GM23338 (cell line): ENCODE measurements at regions not wholly inside any gene's neighbourhood (a gene's known extent, or its start where the extent isn't known, plus 50 kb on each side); places are given as distances from the start of the nearest gene placed in this dataset.

Source experiments
- ATAC-seq: fragments of 200-7000 bp; cut with Tn5 transposase; 3 replicates; pipeline ENCODE4 v1.9.1; 2020
- DNase-seq: peaks from one replicate; pipeline ENCODE4 v3.0.0-alpha.2; 2015; ENCODE audit warnings: low spot score
- H2AFZ ChIP-seq: fragments of 200-600 bp; sonication (generic); 2 replicates; pipeline ENCODE4 v1.8.0; 2016; ENCODE audit warnings: antibody characterized with exemption, mild to moderate bottlenecking, moderate library complexity
- H3F3A ChIP-seq: fragments of 200-600 bp; sonication (generic); replicated peaks from 2 replicates; pipeline ENCODE4 v1.8.0; 2017; ENCODE audit warnings: antibody characterized with exemption, mixed run types, low read depth
- H3K27ac ChIP-seq: fragments of 200-600 bp; sonication (generic); 2 replicates; pipeline ENCODE4 v1.6.1; 2016; ENCODE audit warnings: low read depth
- H3K27me3 ChIP-seq: fragments of 200-600 bp; sonication (generic); 2 replicates; pipeline ENCODE4 v1.8.0; 2016; ENCODE audit warnings: mild to moderate bottlenecking, mixed run types, moderate library complexity; ENCODE audit not compliant: insufficient read depth
- H3K36me3 ChIP-seq: fragments of 200-600 bp; sonication (generic); 2 replicates; pipeline ENCODE4 v1.8.0; 2016; ENCODE audit warnings: mild to moderate bottlenecking; ENCODE audit not compliant: insufficient read depth
- H3K4me1 ChIP-seq: fragments of 200-600 bp; sonication (generic); 2 replicates; pipeline ENCODE4 v1.8.0; 2016; ENCODE audit warnings: mild to moderate bottlenecking, moderate library complexity; ENCODE audit not compliant: insufficient read depth
- H3K4me2 ChIP-seq: fragments of 200-600 bp; sonication (generic); 2 replicates; pipeline ENCODE4 v1.7.1; 2017; ENCODE audit warnings: mixed run types
- H3K4me3 ChIP-seq: fragments of 200-600 bp; sonication (generic); 2 replicates; pipeline ENCODE4 v1.6.1; 2016; ENCODE audit warnings: mixed run types
- H3K79me2 ChIP-seq: fragments of 200-600 bp; sonication (generic); replicated peaks from 2 replicates; pipeline ENCODE4 v1.8.0; 2017; ENCODE audit warnings: mild to moderate bottlenecking; ENCODE audit not compliant: insufficient read depth
- H3K9me2 ChIP-seq: fragments of 200-600 bp; sonication (generic); 2 replicates; pipeline ENCODE4 v1.8.0; 2017; ENCODE audit not compliant: insufficient read depth
- H4K20me1 ChIP-seq: fragments of 200-600 bp; sonication (generic); replicated peaks from 2 replicates; pipeline ENCODE4 v1.8.0; 2017; ENCODE audit warnings: mild to moderate bottlenecking; ENCODE audit not compliant: insufficient read depth
- H3K27ac Mint-ChIP-seq: 2 replicates; pipeline ENCODE4 v1.8.0; 2020; ENCODE audit warnings: inconsistent platforms, mild to moderate bottlenecking, moderate library complexity, mixed read lengths
- H3K27me3 Mint-ChIP-seq: 3 replicates; pipeline ENCODE4 v1.8.0; 2022; ENCODE audit warnings: low read depth, mild to moderate bottlenecking, moderate library complexity, mixed read lengths, inconsistent platforms; ENCODE audit not compliant: insufficient read depth, poor library complexity
- H3K36me3 Mint-ChIP-seq: 3 replicates; pipeline ENCODE4 v1.8.0; 2021; ENCODE audit warnings: low read depth, mild to moderate bottlenecking, inconsistent platforms, moderate library complexity, mixed read lengths
- H3K4me1 Mint-ChIP-seq: 3 replicates; pipeline ENCODE4 v1.8.0; 2020; ENCODE audit warnings: mild to moderate bottlenecking, inconsistent platforms, mixed read lengths
- H3K4me3 Mint-ChIP-seq: 3 replicates; pipeline ENCODE4 v1.8.0; 2021; ENCODE audit warnings: moderate library complexity, mild to moderate bottlenecking, inconsistent platforms, mixed read lengths
- H3K9me3 Mint-ChIP-seq: 3 replicates; pipeline ENCODE4 v1.8.0; 2020; ENCODE audit warnings: moderate library complexity, mild to moderate bottlenecking, inconsistent platforms, mixed read lengths
- CREB1 ChIP-seq: fragments of 250-450 bp; sonication (Bioruptor Pico); IDR thresholded peaks from 2 replicates; pipeline ENCODE4 v1.5.0; 2020; ENCODE audit warnings: low read depth, mild to moderate bottlenecking, moderate library complexity
- CTCF ChIP-seq, 2 experiments: fragments of 200-600 bp in 1 of 2; sonication (generic) in 1 of 2; conservative IDR thresholded peaks; 2 replicates each; pipeline versions ENCODE4 v1.5.1 to v1.6.1; 2016 to 2017; ENCODE audit warnings: antibody characterized with exemption in 2 of 2, low read depth in 2 of 2, mild to moderate bottlenecking in 2 of 2, moderate library complexity in 1 of 2
- EZH2 ChIP-seq: fragments of 200-600 bp; sonication (generic); IDR thresholded peaks from one replicate; pipeline ENCODE4 v1.8.0; 2017; ENCODE audit warnings: antibody characterized with exemption, mild to moderate bottlenecking, low read depth; ENCODE audit not compliant: unreplicated experiment
- EZH2phosphoT487 ChIP-seq: fragments of 200-600 bp; sonication (generic); IDR thresholded peaks from one replicate; pipeline ENCODE4 v1.8.1; 2018; ENCODE audit warnings: antibody characterized with exemption; ENCODE audit not compliant: unreplicated experiment
- POLR2AphosphoS5 ChIP-seq: IDR thresholded peaks from 2 replicates; pipeline ENCODE4 v1.6.1; 2016; ENCODE audit warnings: antibody characterized with exemption, low read depth
- STAT1 ChIP-seq: IDR thresholded peaks from one replicate; pipeline ENCODE4 v1.6.1; 2016; ENCODE audit warnings: antibody characterized with exemption; ENCODE audit not compliant: unreplicated experiment
- ZNF114 ChIP-seq: fragments of 250-450 bp; sonication (Bioruptor Pico); IDR thresholded peaks from 2 replicates; pipeline ENCODE4 v1.5.0; 2020; ENCODE audit warnings: mild to moderate bottlenecking, moderate library complexity
- ZNF331 ChIP-seq: fragments of 250-450 bp; sonication (Bioruptor Pico); IDR thresholded peaks from 2 replicates; pipeline ENCODE4 v1.5.0; 2020; ENCODE audit warnings: low read depth, mild to moderate bottlenecking, moderate library complexity
- TF ChIP-seq, protein P1 (sequence below): IDR thresholded peaks from one replicate; pipeline ENCODE4 v1.6.1; 2018; ENCODE audit warnings: antibody characterized with exemption; ENCODE audit not compliant: unreplicated experiment
- TF ChIP-seq, protein P2 (sequence below): fragments of 250-450 bp; sonication (Bioruptor Pico); IDR thresholded peaks from 2 replicates; pipeline ENCODE4 v1.5.0; 2020; ENCODE audit warnings: mild to moderate bottlenecking, moderate library complexity
- TF ChIP-seq, protein P3 (sequence below): IDR thresholded peaks from 2 replicates; pipeline ENCODE4 v1.6.1; 2016; ENCODE audit warnings: antibody characterized with exemption

DNA sequence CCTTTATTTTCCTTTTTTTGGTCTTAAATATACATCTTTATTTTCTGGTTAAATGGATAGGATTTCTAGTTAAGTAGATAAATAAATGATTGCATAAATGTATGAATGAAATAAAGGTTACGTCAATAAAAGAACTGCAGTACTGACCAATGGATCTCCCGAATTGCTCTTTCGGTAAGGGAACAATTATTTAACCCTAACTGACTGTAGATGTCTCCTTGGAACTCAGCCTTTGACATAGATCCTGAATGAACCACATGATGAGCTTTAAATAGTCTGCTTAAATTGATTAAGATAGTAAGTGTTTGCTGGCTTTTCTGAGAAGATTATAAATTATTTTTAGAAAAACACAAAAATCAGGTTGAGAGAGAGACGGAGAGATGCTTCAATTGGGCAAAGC is 391.0 kb upstream of the SYT1 start (continued):
- TF ChIP-seq POLR2AphosphoS5 = no peak
- no peak for TF ChIP-seq CREB1 (CRISPR knock-in tag)
- TF ChIP-seq, protein P1, sequence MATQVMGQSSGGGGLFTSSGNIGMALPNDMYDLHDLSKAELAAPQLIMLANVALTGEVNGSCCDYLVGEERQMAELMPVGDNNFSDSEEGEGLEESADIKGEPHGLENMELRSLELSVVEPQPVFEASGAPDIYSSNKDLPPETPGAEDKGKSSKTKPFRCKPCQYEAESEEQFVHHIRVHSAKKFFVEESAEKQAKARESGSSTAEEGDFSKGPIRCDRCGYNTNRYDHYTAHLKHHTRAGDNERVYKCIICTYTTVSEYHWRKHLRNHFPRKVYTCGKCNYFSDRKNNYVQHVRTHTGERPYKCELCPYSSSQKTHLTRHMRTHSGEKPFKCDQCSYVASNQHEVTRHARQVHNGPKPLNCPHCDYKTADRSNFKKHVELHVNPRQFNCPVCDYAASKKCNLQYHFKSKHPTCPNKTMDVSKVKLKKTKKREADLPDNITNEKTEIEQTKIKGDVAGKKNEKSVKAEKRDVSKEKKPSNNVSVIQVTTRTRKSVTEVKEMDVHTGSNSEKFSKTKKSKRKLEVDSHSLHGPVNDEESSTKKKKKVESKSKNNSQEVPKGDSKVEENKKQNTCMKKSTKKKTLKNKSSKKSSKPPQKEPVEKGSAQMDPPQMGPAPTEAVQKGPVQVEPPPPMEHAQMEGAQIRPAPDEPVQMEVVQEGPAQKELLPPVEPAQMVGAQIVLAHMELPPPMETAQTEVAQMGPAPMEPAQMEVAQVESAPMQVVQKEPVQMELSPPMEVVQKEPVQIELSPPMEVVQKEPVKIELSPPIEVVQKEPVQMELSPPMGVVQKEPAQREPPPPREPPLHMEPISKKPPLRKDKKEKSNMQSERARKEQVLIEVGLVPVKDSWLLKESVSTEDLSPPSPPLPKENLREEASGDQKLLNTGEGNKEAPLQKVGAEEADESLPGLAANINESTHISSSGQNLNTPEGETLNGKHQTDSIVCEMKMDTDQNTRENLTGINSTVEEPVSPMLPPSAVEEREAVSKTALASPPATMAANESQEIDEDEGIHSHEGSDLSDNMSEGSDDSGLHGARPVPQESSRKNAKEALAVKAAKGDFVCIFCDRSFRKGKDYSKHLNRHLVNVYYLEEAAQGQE = no peak
- TF ChIP-seq STAT1 = no peak
- TF ChIP-seq ZNF331 = no peak

- H3K36me3 Mint-ChIP-seq = no peaks in the 10 kb centered on the region
- no peak overlapping the region for H3K4me3 Mint-ChIP-seq
- no peak for TF ChIP-seq ZNF331
- no peak for TF ChIP-seq EZH2
- no peak for TF ChIP-seq EZH2phosphoT487
- TF ChIP-seq CTCF (conservative IDR thresholded peaks at IDR 0.05; ENCODE audit: low read depth in 2 of 2) = no peak
- no peak for TF ChIP-seq POLR2AphosphoS5
- no peak for TF ChIP-seq ZNF114 (CRISPR knock-in tag)
- no peak for TF ChIP-seq CREB1 (CRISPR knock-in tag)
- TF ChIP-seq, protein P2, sequence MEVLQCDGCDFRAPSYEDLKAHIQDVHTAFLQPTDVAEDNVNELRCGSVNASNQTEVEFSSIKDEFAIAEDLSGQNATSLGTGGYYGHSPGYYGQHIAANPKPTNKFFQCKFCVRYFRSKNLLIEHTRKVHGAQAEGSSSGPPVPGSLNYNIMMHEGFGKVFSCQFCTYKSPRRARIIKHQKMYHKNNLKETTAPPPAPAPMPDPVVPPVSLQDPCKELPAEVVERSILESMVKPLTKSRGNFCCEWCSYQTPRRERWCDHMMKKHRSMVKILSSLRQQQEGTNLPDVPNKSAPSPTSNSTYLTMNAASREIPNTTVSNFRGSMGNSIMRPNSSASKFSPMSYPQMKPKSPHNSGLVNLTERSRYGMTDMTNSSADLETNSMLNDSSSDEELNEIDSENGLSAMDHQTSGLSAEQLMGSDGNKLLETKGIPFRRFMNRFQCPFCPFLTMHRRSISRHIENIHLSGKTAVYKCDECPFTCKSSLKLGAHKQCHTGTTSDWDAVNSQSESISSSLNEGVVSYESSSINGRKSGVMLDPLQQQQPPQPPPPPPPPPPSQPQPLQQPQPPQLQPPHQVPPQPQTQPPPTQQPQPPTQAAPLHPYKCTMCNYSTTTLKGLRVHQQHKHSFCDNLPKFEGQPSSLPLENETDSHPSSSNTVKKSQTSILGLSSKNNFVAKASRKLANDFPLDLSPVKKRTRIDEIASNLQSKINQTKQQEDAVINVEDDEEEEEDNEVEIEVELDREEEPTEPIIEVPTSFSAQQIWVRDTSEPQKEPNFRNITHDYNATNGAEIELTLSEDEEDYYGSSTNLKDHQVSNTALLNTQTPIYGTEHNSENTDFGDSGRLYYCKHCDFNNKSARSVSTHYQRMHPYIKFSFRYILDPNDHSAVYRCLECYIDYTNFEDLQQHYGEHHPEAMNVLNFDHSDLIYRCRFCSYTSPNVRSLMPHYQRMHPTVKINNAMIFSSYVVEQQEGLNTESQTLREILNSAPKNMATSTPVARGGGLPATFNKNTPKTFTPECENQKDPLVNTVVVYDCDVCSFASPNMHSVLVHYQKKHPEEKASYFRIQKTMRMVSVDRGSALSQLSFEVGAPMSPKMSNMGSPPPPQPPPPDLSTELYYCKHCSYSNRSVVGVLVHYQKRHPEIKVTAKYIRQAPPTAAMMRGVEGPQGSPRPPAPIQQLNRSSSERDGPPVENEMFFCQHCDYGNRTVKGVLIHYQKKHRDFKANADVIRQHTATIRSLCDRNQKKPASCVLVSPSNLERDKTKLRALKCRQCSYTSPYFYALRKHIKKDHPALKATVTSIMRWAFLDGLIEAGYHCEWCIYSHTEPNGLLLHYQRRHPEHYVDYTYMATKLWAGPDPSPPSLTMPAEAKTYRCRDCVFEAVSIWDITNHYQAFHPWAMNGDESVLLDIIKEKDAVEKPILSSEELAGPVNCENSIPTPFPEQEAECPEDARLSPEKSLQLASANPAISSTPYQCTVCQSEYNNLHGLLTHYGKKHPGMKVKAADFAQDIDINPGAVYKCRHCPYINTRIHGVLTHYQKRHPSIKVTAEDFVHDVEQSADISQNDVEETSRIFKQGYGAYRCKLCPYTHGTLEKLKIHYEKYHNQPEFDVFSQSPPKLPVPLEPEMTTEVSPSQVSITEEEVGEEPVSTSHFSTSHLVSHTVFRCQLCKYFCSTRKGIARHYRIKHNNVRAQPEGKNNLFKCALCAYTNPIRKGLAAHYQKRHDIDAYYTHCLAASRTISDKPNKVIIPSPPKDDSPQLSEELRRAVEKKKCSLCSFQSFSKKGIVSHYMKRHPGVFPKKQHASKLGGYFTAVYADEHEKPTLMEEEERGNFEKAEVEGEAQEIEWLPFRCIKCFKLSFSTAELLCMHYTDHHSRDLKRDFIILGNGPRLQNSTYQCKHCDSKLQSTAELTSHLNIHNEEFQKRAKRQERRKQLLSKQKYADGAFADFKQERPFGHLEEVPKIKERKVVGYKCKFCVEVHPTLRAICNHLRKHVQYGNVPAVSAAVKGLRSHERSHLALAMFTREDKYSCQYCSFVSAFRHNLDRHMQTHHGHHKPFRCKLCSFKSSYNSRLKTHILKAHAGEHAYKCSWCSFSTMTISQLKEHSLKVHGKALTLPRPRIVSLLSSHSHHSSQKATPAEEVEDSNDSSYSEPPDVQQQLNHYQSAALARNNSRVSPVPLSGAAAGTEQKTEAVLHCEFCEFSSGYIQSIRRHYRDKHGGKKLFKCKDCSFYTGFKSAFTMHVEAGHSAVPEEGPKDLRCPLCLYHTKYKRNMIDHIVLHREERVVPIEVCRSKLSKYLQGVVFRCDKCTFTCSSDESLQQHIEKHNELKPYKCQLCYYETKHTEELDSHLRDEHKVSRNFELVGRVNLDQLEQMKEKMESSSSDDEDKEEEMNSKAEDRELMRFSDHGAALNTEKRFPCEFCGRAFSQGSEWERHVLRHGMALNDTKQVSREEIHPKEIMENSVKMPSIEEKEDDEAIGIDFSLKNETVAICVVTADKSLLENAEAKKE (CRISPR knock-in tag) = no peak
- TF ChIP-seq, protein P3, sequence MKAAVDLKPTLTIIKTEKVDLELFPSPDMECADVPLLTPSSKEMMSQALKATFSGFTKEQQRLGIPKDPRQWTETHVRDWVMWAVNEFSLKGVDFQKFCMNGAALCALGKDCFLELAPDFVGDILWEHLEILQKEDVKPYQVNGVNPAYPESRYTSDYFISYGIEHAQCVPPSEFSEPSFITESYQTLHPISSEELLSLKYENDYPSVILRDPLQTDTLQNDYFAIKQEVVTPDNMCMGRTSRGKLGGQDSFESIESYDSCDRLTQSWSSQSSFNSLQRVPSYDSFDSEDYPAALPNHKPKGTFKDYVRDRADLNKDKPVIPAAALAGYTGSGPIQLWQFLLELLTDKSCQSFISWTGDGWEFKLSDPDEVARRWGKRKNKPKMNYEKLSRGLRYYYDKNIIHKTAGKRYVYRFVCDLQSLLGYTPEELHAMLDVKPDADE = no peak
Measured at GRCh38 chr12:78483767-78484315, 380.7 kb upstream of the SYT1 start.

More at GRCh38 chr12:78483767-78484315, 380.7 kb upstream of the SYT1 start:
- H3K79me2 ChIP-seq = no peaks in the 10 kb centered on the region
- no peak overlapping the region for H3K4me2 ChIP-seq
- H3K4me3 ChIP-seq = no peak overlapping the region
- DNase-seq = no peak
- H3K27me3 Mint-ChIP-seq = no peaks in the 10 kb centered on the region
- no peaks in the 10 kb centered on the region for H4K20me1 ChIP-seq
- H2AFZ ChIP-seq = peak overlapping the region; percentile 52; the same call in 1 of the 2 replicates
- H3K9me2 ChIP-seq = peaks cover 16% of the 10 kb centered on the region
- no peaks in the 10 kb centered on the region for H3K4me1 ChIP-seq
- H3K4me1 Mint-ChIP-seq = no peaks in the 10 kb centered on the region
- no peaks in the 10 kb centered on the region for H3K36me3 ChIP-seq
- ATAC-seq = no peak
- H3K9me3 Mint-ChIP-seq = peaks cover 6% of the 10 kb centered on the region; the same call in 2 of the 3 replicates
- no peak overlapping the region for H3K27ac ChIP-seq
- no peak overlapping the region for H3K27ac Mint-ChIP-seq
- no peaks in the 10 kb centered on the region for H3F3A ChIP-seq
- no peaks in the 10 kb centered on the region for H3K27me3 ChIP-seq
